ENCODE measurements at regions not wholly inside any gene's neighbourhood (a gene's known extent, or its start where the extent isn't known, plus 50 kb on each side); places are given as distances from the start of the nearest gene placed in this dataset.

GRCh38 chr18:65974758-65975157 lies 223.9 kb downstream of the CDH7 start:
- FAIRE-seq (no peak), DNase-seq (ENCODE audit: low read depth in 1 of 2, low spot score in 2 of 2) (no peak)
- Histone ChIP-seq H2AK5ac (ENCODE audit: low read depth, low read length) (no peak overlapping the region), H2AFZ (ENCODE audit: low read length) (no peak overlapping the region), H3K79me2 (ENCODE audit: control insufficient read depth in 1 of 2, insufficient read depth in 2 of 2, low read length in 2 of 2) (no peaks in the 10 kb centered on the region), H3K79me1 (ENCODE audit: low read depth, low read length) (no peaks in the 10 kb centered on the region), H3K14ac (ENCODE audit: insufficient read length) (no peak overlapping the region), H2BK5ac (ENCODE audit: low read depth, low read length) (no peak overlapping the region), H3K9me3 (ENCODE audit: insufficient read depth in 2 of 2, low read depth in 1 of 2, low read length in 1 of 2) (no peaks in the 10 kb centered on the region), H3K4me3 (ENCODE audit: extremely low read depth in 1 of 4, insufficient read depth in 2 of 4, low read depth in 3 of 4, low read length in 4 of 4) (no peak overlapping the region), H3K4me1 (replicated peaks in 1 of 4; ENCODE audit: control insufficient read depth in 3 of 4, insufficient read depth in 4 of 4, low read length in 3 of 4) (no peaks in the 10 kb centered on the region), H2BK12ac (ENCODE audit: low read depth, low read length) (no peak overlapping the region), H3K23ac (ENCODE audit: insufficient read length) (no peak overlapping the region), H4K5ac (ENCODE audit: insufficient read length, low read depth, low read length) (no peak overlapping the region), H3K4ac (replicated peaks; ENCODE audit: insufficient read length, low read depth, low read length) (no peak overlapping the region), H3K27me3 (replicated peaks in 1 of 4; ENCODE audit: control insufficient read depth in 3 of 4, extremely low read depth in 1 of 4, insufficient read depth in 3 of 4, low read length in 3 of 4) (no peaks in the 10 kb centered on the region), H2BK120ac (replicated peaks; ENCODE audit: low read depth, low read length) (no peak overlapping the region), H3K4me2 (ENCODE audit: insufficient read depth in 1 of 2, low read depth in 2 of 2, low read length in 2 of 2) (no peak overlapping the region), H2BK20ac (ENCODE audit: low read length) (no peak overlapping the region), H3K18ac (ENCODE audit: extremely low read depth, low read length) (no peak overlapping the region), H3K9ac (replicated peaks in 1 of 4; ENCODE audit: extremely low read depth in 1 of 4, low read depth in 3 of 4, low read length in 3 of 4) (no peak overlapping the region), H3K27ac (ENCODE audit: low read depth, low read length) (no peak overlapping the region), H3K23me2 (ENCODE audit: low read depth, low read length) (no peaks in the 10 kb centered on the region), H3K56ac (replicated peaks; ENCODE audit: insufficient read length, low read depth, low read length) (no peak overlapping the region), H3K36me3 (ENCODE audit: control insufficient read depth in 2 of 4, insufficient read depth in 4 of 4, low read length in 3 of 4) (no peaks in the 10 kb centered on the region), H4K91ac (replicated peaks; ENCODE audit: insufficient read length, low read length) (no peak overlapping the region), H4K8ac (ENCODE audit: extremely low read depth, insufficient read depth, low read length) (no peak overlapping the region), H2BK15ac (ENCODE audit: low read length) (no peak overlapping the region), H4K20me1 (replicated peaks in 1 of 2; ENCODE audit: control insufficient read depth in 1 of 2, insufficient read depth in 2 of 2, low read length in 2 of 2) (no peaks in the 10 kb centered on the region)
- WGBS, 2 experiments (ENCODE audit: extremely low coverage in 1 of 2, insufficient coverage in 1 of 2, insufficient read length in 1 of 2, insufficient replicate concordance in 2 of 2, low coverage in 1 of 2, low lambda C conversion rate in 2 of 2, missing lambda C conversion rate in 1 of 2), result 94% methylated on average over 3 of the region's 3 CpGs; no CpG with 5 or more reads in 1 of the 2 experiments
- POLR2A ChIA-PET (ENCODE audit: partially characterized antibody), result no interaction called here
- CTCF ChIA-PET (ENCODE audit: partially characterized antibody), result no interaction called here
- no peak for TF ChIP-seq SP4 (IDR thresholded peaks at IDR 0.05; ENCODE audit: low read length)
- no peak for TF ChIP-seq EGR1 (IDR thresholded peaks at IDR 0.05; ENCODE audit: borderline replicate concordance, low read depth, low read length)
- no peak for TF ChIP-seq TBP (IDR thresholded peaks at IDR 0.05; ENCODE audit: low read depth, low read length)
- TF ChIP-seq CTBP2 (IDR thresholded peaks at IDR 0.05; ENCODE audit: borderline replicate concordance, insufficient read depth, insufficient read length, low read length), result no peak
- no peak for TF ChIP-seq GABPA (IDR thresholded peaks at IDR 0.05; ENCODE audit: borderline replicate concordance, insufficient read depth, low read length)
- no peak for TF ChIP-seq RAD21 (IDR thresholded peaks at IDR 0.05 in 1 of 2, conservative IDR thresholded peaks at IDR 0.05 in 1 of 2; ENCODE audit: low read depth in 2 of 2, low read length in 2 of 2)
- TF ChIP-seq PHF8 (conservative IDR thresholded peaks at IDR 0.05; ENCODE audit: low read depth, low read length), result no peak
- TF ChIP-seq MAX (IDR thresholded peaks at IDR 0.05), result no peak
- TF ChIP-seq RNF2 (IDR thresholded peaks at IDR 0.05; ENCODE audit: borderline replicate concordance, low read depth, low read length, missing control alignments, poor library complexity, severe bottlenecking), result no peak
- no peak for TF ChIP-seq SUZ12 (IDR thresholded peaks at IDR 0.05; ENCODE audit: low read length)
- no peak for TF ChIP-seq EP300 (IDR thresholded peaks at IDR 0.05; ENCODE audit: borderline replicate concordance in 1 of 2, low read depth in 2 of 2, low read length in 2 of 2)
